Glomerular visceral epithelial cell (primary cell): ENCODE measurements at regions not wholly inside any gene's neighbourhood (a gene's known extent, or its start where the extent isn't known, plus 50 kb on each side); places are given as distances from the start of the nearest gene placed in this dataset.

ENCODE experiments used
- DNase-seq: peaks from one replicate; pipeline ENCODE4 v3.0.0-alpha.2; 2016; ENCODE audit errors: extremely low spot score

- no peak for DNase-seq
Observed at GRCh38 chr9:105912863-105913516, 218.6 kb downstream of the TMEM38B start.

GRCh38 chr9:105921057-105921726 lies 226.9 kb downstream of the TMEM38B start:
- no peak for DNase-seq

- DNase-seq: no peak
Observed at GRCh38 chr9:105928416-105928815, 234.1 kb downstream of the TMEM38B start.

- DNase-seq: no peak
Observed at GRCh38 chr9:105930011-105930627, 235.8 kb downstream of the TMEM38B start.

- DNase-seq: no peak
Observed at GRCh38 chr9:105932276-105932675, 237.9 kb downstream of the TMEM38B start.

DNA sequence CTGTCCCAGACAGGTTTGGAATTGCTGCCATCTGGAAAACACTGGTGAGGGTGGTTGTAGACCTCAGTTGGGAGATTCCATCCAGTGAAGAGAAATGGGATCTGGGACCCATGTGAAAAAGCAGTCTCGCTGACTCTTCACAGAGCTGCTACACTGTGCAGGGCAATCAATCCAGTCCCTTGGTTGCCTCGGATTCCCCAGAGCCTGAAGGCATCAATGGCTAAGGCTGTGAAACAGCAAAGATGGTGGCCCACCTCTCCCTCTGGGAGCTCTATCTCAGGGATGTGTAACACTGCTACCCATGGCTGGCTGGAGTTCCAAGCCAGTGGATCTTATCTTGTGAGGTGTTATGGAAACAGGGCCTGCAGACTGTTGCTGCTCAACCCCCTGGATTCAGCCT lies 256.1 kb downstream of the TMEM38B start:
- no peak for DNase-seq

DNA sequence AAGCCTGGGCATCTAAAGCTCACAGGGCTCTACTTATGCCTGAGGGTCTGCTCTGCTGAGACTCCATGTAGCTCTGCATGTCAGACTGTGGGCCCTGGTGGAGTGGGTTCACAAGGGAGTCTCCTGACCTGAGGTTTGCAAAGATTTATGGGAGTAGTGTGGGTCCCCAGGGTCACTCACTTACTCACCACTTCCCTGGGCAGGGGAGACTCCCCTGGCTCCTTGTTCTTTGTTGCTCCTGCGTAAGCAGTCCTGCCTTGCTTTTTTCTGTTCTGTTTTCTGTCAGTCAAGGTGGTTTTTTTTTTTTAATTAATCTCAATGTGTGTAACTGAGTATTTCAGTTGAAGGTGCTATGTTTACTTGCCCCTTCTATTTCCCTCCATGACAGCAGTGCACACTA lies 256.6 kb downstream of the TMEM38B start:
- no peak for DNase-seq

DNA sequence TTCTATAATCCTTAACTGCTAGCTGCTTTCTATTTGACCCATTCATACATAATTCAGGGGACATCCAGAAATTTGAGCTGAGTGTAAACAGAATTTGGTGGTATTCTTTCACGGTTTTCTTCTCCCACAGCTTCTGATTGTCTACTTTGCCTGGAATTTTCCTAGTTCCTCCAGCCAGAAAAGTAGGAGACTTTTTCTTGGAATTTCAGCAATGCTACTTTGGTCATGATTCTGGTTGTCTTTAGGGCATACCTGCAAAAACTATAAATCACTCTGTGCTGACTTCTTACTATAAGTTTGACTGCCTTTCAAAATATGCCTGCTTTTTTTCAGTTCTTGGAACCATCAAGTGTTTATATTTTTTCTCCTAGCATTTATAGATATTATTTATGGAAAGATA lies 260.2 kb downstream of the TMEM38B start:
- no peak for DNase-seq

DNA sequence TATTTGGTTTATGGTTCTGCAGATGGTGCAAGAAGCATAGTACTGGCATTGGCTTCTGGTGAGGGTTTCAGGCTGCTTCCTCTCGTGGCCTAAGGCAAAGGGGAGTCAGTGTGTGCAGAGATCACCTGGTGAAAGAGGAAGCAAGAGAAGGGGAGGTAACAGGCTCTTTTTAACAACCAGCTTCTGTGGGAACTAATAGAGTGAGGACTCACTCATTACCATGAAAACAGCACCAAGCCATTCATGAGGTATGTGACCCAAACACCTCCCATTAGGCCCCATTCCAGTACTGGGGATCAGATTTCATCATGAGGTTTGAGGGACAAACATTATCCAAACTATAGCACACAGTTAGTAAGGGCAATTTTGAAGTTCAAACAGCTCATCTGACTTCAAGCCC lies 263.5 kb downstream of the TMEM38B start:
- DNase-seq: no peak

DNA sequence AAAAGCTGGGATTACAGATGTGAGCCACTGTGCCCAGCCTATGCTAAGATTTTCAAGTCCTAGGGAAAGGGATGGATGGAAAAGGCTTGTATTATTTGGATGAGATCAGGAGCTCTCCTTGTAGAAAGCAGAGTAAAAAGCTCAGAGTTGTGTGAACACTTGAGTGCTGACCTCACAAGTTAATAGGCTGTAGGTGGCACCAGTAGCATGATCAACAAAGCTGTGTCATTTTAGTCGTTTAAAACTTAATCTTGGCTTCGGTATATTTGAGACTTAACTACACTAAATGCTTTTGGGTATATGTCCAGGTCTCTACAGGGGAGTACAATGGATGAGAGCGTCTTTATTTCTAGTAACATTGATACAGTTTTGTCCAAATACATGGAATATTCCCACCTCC lies 264.2 kb downstream of the TMEM38B start:
- DNase-seq: no peak

GRCh38 chr9:105959531-105959930 lies 265.2 kb downstream of the TMEM38B start:
- DNase-seq: no peak

DNA sequence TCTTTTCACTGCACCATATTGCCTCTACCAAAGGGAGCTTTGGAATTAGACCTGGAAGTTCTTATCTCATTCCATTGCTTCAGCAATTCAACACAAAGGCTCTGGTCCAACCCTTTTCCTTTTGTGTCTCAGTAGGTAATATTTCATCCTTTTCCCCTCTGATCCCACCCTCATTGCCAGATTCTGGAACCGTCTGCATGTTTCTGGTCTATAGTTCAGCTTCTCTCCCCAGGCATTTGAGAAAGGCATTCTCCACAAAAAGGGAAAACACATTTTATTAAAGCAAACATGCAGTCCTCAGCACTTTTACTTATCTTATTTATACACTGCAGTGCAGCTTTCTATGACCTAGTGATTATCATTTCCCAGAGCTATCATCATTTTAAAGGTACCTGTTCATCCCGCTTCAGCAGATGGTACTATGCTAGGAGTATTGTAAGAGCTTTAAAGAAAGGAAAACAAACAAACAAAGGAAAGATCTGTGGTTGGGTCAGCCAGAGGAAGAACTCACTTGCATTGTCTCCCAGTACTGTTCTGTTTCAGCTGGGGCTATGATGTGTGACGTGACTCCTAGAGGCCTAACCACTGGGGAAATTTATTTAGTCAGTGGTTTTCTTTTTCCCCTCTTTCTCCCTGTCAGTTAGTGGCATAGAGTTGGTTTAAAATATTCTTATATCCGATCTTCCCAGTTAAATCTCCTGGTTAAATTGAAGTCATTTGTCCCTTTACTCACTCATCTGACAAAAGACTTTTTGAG lies 269.2 kb downstream of the TMEM38B start:
- no peak for DNase-seq

DNA sequence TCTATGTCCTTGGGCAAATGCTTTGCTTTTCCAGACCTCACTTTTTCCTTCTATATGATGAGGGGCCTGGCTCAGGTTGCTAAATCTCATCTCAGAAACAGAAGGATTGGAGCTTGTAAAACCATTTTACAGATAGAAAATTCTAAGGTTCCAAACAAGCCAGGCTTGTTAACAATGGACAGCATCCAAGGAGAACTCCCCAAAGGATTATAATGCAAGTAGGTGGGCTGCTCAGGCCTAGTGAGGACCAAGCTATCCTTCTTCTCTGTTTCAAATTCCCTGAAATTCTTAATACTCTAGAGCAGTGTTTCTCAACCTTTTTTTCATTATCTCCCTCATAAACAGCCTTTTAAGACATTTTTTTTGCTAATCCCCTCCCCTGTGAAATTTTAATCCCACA lies 269.8 kb downstream of the TMEM38B start:
- no peak for DNase-seq

GRCh38 chr9:105966834-105967233 lies 272.5 kb downstream of the TMEM38B start:
- DNase-seq: no peak

GRCh38 chr9:105967248-105967647 lies 272.9 kb downstream of the TMEM38B start:
- DNase-seq: no peak

- DNase-seq: no peak
Observed at GRCh38 chr9:105967797-105968196, 273.5 kb downstream of the TMEM38B start.

DNA sequence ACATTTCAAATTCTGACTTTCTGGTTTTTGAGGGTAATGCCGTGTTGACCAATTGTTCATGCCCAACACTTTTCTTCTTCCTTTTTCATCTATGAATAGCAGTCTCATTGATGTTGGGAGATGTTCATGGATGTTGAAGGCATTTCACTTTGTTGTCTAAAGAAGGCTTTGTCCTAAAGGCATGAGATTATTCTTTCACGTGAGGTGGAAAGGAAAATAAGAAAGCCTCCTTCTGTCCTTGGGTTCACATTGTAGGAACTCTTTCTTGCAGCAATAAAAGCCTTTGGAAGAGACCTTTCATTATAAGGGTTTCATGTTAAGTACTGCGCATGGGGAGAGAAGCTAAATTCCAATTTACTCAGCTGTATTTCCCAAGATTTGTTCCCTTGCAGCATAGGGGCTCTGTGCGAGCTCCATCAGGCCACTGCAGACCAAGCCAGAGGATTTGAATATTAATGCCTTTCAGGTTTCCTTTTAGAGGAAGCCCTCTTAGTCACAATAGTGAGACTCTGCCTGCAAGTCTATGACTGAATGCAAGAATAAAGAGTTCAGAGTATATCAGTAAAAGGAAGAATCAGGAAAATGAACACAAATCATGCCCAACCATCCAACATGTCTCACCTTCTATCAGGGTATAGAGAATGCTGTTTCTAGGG lies 274.6 kb downstream of the TMEM38B start:
- DNase-seq: no peak

GRCh38 chr9:105969636-105970035 lies 275.3 kb downstream of the TMEM38B start:
- DNase-seq: no peak

- no peak for DNase-seq
Observed at GRCh38 chr9:105971986-105972385, 277.6 kb downstream of the TMEM38B start.

GRCh38 chr9:105972466-105973204 lies 278.3 kb downstream of the TMEM38B start:
- DNase-seq: no peak

DNA sequence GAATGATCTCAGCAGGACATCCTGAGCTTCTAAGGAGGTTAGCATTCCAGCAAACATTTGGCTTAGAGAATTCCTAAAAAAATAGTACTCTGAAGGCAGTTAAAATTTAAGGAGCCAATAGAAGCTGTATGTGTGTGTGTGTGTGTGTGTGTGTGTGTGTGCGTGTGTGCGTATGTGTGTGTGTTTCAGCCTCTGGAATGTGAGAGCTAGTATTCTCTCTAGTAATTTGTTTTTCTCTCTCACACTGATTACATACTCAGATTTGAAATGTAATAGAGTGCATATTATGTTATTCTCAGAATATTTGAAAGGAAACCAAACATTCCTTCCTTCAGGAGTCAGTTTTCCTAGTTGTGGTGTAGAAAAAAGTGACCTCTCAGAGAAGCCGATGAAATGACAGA lies 279.6 kb downstream of the TMEM38B start:
- no peak for DNase-seq
